Embryonic facial prominence (tissue), 1 donor: ENCODE measurements at regions not wholly inside any gene's neighbourhood (a gene's known extent, or its start where the extent isn't known, plus 50 kb on each side); places are given as distances from the start of the nearest gene placed in this dataset.
"Not testable (repeated sequence)": the region's sequence is repeated elsewhere in the genome, so short reads cannot be mapped to it uniquely, and the experiment has no call there.

Experiments used
- DNase-seq: peaks from one replicate; pipeline ENCODE4 v3.0.0-alpha.2; 2016; ENCODE audit errors: extremely low spot score

DNA sequence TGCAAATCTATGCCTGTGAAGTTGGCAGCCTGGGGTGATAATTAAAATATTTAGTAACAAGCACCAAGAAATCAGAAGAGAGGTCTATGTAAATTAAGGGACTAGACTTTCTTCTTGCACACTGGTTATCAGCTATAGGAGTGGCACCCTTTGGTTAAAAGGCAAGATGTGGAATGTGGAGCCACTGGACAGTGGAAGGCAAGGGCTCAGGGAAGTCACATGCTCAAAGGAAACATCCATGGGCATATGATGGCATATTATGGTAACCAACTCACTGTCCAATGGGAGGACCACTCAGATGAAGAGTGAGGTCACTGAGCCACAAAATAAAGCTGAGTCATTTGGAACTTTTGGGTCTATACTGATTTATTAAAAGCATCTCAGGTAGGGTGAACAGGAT is 165.6 kb upstream of the PRICKLE2 start:
- no peak for DNase-seq

DNA sequence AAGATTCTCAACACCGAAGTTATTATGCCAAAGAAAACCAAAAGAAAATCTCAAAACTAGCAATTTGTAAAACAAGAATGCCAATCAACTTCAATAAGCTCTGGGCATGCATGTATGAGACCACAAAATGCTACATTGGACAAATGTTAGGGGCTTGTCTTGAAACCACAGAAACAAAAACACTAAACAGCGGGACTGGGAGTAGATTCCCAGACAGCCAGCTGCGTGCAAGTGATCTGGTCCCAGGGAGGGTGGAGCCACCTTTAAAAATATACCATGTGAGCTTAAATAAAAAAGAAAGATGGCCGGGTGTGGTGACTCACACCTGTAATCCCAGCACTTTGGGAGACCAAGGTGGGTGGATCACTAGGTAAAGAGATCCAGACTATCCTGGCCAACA is 163.6 kb upstream of the PRICKLE2 start:
- DNase-seq = no peak

DNA sequence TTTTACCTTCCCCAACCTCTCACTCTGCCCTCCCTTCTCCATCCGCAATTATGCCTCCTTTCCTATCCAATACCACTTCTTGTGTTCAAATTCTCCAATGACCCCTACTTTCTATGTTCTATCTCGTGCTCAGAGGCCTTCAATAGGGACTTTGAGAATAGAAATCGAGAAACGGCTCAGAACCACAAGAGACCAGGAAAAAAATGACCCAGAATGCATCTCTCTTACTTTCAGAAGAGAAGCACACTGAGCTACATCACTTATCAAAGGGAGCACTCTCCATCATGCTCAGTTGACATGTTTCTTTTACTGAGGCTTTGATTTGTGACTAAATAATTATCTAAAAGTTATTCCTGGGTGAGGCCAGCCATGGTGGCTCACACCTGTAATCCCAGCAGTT is 162.4 kb upstream of the PRICKLE2 start:
- DNase-seq = no peak

DNA sequence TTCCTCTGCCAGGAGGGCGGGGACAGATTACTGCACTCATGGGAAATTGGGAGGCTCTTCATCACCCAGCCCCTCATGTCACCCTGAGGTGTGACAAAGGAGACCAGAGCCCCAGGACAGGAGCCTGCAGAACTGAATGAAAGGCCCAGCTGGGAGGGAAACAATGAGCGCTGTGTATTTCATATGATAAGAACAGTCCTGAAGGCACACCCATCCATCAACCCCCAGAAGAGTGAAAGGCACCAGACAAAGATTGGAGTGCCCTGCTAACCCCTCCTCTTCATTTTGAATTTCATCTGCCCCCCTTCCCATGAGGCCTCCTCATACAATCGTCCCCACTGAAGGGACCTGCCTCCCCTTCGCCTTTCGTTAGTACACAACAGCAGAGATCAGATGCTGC is 160.0 kb upstream of the PRICKLE2 start:
- DNase-seq = no peak

DNA sequence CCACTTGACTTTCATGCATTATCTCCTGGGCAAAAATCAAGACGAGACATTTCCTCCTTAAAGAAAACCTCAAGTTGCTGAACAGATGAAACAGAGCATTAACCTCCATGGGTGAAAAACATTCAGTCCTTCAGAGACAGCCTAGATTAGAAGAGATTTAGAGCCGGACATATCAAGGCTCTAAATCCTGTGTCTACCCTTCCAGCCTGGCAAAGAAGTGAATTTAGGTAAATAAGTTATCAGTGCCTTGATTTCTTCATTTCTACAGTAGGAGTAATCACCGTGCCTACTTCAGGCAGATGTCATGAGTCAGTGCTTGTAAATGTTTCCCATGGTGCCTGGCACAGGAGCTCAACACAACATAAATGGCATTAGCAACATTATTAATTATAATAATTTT is 159.3 kb upstream of the PRICKLE2 start:
- DNase-seq = no peak

DNA sequence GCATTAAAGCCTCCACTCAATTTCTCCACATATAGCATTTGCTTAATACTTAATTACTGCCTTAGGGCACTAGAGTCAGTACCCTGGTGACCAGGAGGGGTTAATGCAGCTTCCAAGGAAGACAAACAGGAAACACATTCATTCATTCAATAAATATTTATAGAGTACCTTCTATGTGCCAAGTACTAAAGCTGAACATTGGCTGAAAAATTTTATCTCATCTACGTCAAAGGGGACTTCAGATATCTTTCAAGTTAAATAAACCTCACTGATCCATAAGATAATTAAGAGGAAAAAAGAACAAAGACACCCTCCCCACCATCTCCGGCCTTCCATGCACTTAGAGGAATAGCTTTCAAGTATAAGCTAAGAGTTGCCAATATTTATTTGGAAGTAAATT is 156.9 kb upstream of the PRICKLE2 start:
- DNase-seq = no peak

DNA sequence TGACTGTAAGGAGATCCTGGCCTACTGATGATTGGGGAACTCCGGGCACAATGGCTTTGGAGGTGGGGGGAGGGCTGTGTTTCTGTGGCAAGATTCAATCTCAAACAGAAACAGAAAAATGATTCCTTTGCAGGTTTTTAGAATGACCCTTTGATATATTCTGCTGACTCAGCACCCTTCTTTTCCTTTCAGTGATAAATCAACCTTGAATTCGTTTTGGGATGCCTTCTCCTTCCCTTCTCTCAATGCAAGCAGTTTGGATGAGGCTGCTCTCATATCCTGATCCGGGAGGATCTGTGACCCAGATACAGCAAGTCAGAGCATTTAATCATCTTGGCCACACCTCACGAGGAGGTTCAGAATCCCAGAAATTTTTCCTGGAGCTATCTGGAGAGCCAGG is 156.1 kb upstream of the PRICKLE2 start:
- DNase-seq = no peak

DNA sequence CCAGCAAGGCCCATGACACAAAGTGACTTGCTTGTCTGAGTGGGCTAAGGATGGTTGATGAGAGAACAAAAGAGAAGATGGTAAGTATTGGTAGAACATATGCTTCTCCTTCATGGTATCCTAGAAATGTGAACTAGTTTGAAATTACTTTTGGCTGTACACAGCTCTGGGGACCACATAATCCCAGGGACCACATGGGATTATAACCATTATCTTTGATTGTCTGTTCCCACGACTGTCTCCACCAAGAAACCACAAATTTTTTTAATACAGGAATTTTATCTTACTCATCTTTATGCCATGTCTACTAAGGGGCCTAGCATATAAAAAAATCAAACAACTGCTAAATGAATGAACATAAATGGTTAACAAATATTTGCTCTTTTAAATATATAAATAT is 155.3 kb upstream of the PRICKLE2 start:
- DNase-seq = no peak

DNA sequence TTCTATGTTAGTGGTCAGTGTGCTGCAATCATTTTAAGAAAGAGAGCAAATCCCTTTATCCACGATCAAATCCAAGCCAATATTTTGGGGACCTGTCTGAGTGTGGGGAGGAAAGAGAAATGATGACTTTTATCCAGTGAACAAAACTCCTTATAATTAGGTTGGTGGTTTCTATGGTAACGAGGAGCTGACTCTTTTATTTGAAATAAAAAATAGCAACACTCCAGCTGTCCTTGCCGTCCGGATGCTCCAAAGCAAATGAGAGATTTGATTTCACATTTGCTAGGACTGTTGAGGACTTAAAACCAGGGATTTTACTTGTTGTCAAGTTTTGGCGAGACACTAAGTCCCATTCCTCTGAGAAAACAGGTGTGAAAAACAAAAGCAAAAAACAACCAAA is 154.0 kb upstream of the PRICKLE2 start:
- no peak for DNase-seq

DNA sequence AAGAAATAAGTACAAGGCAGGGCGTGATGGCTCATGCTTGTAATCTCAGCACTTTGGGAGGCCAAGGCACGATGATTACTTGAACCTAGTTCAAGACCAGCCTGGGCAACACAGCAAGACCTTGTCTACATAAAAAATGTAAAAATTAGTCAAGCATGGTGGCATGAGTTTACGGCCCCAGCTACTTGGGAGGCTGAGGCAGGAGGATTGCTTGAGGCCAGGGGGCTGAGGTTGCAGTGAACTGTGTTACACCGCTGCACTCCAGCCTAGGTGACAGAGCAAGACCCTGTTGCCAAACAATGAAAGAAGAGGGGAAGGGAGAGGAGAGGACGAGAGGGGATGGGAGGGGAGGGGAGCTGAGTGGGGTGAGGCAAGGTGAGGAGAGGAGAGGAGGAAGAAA is 152.7 kb upstream of the PRICKLE2 start:
- no peak for DNase-seq

DNA sequence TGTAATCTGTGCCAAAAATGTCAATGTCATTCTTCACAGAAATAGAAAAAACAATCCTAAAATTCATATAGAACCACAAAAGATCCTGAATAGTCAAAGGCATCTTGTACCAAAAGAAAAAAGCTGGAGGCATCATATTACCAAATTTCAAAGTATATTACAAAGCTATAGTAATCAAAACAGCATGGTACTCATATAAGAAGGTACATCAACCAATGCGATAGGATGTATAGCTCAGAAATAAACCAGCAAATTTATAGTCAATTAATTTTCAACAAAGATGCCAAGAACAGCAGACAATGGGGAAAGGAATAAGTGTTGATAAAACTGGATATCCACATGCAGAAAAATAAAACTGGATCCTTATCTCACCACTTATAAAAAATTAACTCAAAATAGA is 150.5 kb upstream of the PRICKLE2 start:
- DNase-seq = no peak

DNA sequence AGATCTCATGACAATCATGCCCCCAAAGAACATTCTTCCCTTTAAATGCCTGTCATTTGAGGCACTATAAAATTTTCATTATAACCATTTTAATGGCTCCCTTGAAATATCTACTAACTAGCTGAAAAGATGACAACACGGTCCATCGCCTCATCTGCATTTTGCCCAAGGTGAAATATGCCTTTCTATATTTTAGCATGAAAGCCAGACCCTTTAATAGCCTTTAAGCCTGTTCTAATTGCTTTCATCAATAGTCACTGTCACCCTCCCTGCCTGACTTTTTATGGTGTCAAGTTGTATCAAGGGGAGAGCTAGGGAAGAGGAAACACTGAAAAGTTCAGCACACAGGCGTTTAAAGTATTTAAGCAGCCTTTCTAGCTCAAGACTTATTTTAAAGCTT is 144.1 kb upstream of the PRICKLE2 start:
- DNase-seq = no peak

DNA sequence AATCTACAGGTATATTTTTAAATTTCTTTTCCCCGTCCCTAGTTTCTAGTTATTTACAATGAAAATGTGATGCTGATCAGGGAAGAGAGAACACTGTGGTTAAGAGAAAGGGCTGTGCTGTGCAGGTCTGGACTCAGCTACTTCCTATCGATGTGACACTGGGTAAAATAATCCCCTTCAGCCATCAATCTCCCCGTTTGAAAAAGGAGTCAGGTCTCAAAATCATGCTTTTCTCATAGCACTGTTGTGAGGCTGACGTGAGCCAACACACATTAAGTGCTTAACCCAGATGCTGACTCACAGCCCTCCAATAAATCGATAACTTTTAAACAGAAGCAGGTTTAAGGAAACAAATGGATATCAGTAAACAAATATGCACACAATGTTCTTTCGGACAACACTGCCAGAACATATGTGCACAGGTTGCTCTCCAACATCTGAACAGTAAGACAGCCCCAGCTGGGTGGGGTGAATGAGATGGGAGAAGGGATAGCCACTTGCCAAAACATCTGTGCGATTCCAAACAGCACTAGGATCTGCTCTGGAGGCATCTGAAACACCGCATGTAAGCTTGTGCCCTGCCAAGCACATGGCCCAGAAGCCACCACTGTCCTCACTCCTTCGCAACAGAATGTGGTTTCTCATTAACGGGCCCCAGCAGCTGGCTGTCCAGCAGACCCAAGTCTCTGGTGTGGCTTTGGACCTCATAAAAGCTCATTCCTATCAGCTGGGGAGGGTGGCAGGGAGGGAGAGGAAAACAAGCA is 143.2 kb upstream of the PRICKLE2 start:
- no peak for DNase-seq

DNA sequence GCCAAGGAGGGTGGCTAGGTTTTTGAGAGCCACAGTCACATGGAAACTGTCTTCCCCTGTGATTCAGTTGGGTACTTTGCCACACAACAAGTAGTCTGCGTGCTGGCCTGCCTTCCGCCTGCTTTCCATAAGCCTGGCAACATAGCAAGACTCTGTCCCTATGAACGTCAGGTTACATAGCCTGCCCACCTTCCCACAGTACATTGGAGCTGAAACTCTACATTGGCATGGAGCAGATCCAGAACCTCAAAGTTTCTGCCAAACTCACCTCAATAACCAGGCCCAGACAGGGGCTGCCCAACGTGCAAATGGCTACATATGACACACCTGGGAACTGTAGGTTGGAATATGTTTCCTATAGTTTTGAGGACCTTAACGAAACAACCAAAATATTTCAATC is 140.6 kb upstream of the PRICKLE2 start:
- DNase-seq = no peak

DNA sequence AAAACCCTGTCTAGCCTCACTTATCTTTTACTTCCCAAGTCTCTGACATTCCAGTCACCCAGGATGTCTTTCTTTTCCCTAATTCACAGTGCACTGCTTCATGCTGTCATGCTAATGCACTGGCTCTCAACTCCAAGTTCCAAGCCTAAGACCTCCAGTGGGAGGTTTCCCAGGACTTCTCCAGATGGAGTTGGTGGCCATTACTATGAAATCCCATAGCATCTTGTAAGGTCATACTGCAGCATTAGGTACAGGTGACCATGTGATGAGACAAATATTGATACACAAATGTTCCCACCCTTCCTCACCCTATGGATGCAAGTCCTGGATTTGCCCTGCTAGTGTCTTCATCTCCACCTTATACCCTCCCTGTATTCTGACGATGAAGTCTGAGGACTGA is 138.6 kb upstream of the PRICKLE2 start:
- no peak for DNase-seq

DNA sequence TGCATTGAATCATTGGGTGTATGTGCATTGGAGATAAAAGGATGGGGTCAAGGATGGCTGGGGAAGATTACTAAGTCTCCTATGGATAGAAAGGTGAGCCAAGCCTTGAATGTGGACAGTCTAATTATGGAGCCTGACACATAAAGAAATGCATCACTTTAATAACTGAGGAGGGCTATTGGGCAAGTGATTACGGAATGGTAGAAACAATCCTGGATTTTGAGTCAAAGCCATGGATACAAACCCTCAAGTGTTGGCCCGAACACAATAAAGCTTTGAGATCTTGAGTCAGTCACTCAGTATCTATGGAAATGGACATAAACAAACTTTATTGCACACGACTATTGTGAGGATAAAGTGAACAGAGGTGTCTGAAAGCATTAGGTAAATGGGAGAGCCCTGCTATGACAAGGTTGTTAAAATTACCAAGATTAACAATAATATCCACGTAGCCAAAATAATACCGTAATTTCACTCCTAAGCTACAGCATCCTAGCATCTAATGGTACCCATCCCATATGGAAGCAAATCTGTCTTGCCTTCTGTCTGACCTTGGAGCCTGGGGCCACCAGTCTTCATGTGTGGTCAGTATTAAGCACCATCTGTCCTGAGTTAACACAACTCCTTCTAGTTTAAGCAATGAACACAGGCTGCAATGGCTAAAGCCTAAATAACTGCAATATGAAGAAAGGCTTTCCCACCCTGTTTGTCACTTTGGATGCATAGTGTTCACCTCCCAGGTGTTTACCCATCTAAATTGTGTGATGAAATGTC is 136.9 kb upstream of the PRICKLE2 start:
- no peak for DNase-seq

DNA sequence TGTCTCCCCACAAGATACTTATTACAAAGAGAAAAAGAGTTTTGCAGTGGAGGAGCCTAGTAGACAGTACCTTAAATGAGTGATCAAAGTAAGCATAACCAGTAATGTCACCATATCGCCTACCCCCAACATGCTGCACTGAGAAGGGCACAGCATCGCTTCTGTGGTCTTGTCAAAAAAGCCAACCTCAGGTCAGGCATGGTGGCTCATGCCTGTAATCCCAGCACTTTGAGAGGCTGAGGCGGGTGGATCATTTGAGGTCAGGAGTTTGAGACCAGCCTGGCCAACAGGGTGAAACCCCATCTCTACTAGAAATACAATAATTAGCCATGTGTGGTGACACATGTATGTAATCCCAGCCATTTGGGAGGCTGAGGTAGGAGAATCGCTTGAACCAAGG is 135.8 kb upstream of the PRICKLE2 start:
- not testable (repeated sequence) for DNase-seq

DNA sequence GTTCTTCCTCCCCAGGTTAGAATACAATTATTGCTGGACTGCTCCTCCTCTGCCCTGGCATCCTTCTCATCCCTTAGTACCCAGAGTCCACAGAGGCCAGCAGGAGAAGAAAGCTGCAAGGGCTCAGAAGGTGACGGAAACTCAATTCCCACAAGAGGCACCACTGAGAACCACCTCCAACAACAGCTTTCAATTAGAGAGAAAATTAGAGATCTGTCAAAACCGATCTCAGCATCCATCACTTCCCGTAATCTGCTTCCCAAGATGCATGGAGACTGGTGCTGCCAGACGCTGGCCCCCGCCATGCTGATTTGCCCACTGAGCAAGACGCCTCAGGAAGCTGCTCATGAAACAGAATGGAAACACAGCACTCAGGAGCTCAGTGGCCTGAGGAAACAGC is 135.0 kb upstream of the PRICKLE2 start:
- DNase-seq = no peak

DNA sequence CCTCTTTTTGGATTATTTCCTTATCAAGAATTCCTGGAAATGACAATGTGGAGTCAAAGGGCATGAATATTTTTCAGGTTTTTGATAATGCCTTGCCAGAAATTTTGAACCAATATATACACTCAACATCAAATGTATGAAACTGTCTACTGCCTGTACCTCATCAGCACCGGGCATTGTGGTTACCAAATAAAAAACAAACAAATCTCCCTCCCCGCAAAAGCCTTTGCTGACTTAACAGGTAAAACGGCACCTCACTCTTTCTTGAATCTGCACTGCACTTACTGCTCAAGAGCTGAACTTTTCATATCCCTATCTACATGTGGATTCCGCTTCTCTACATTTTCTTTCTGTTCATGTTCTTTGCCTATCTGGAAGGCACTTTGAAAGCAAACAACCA is 134.5 kb upstream of the PRICKLE2 start:
- no peak for DNase-seq

DNA sequence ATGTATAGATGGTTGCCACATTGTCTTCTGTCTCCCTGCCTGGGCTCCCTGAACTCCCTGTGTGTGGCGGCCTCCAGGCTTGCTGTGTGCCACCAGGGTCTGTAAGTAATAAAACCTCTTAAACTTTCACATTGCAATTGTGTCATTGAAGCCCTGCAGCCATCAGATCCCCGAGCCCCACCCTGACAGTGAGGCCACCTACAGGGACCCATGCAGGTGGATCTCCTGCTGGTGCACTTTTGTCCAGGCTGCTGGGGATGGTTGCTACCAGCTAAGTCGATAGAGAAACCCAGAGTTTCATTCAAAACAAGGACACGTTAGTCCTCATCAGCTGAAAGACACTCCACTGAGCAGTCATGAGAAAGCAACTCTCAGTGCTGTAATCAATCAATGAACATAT is 133.6 kb upstream of the PRICKLE2 start:
- no peak for DNase-seq

DNA sequence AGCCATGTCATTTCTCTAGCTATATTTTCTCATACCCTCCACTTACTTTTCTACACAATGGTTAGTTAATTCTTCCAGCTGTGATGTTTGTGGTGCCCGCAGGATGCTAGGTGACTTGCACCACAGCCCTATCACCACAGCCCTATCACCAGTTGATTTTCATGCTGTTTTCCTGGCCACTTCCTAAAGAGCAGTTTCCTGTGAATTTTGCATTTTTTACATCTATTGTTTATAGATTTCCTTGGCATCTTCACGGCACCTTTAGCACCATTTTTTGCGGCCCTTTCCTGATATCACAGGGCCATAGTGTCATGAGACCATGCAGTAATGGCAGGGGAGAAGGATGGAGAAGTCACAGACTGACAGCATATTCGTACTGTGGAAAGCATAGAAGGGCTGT is 132.9 kb upstream of the PRICKLE2 start:
- DNase-seq = no peak

DNA sequence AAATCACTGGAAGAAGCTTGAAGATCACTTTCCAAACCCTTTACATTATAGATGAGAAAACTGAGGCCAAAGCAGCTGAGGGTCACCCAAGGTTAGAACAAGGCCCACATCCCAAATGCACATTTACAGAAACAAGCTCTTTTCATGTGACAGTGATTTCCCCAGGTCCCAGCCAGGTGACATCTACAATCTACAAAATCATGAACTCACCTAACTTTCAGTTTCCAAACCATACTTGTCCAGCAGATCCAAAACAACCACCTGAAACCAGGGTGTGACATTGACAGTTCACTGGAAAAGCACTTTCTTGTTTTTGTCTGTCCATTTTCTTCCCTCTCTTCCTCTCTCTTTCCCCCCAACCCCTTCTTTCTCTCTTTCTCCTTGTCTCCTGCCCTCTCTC is 132.2 kb upstream of the PRICKLE2 start:
- DNase-seq = no peak

DNA sequence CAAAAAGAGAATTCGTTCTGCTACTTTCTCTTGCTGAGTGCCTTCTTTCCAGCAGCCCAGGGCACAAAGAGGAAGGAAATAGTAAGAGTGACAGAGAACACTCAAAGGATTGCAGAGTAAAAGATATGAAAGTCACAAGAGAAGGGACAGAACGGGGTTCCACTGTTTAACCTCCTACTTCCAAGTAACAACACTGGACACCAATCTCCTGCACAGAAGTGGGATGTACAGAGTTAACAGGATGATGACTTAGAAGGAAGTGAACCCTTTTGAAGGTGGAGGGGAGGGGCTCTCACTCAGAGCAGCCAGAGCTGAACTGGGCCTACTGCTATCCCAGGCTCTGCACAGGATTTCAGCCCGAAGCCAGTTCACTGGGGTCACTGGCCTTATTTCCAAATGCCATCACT is 130.1 kb upstream of the PRICKLE2 start:
- DNase-seq = no peak

DNA sequence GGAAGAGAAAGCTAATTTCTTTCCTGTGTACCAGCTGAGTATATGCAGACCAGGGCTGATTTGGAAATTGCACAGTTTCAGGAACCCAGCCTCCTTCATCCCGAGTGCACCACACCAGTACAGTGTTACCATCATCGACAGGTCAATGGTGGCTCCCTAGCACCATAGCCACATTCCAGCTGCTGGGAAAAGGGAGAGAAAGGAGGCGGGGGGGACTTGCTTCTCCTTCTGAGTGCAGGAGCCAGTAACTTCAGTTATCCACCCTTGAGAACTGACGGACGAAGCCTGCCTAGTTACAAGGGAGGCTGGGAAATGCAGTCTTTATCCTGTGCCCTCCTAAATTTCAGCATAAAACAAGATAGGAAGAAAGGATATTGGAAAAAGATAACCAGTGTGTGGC is 129.7 kb upstream of the PRICKLE2 start:
- DNase-seq = no peak
